Stimulated activated CD8-positive, alpha-beta memory T cell treated with anti-CD3 and anti-CD28 coated beads, Interleukin-15, amount 100 ng/mL, for 4 hours (primary cell): ENCODE measurements at regions not wholly inside any gene's neighbourhood (a gene's known extent, or its start where the extent isn't known, plus 50 kb on each side); places are given as distances from the start of the nearest gene placed in this dataset.
"Not testable (repeated sequence)": the region's sequence is repeated elsewhere in the genome, so short reads cannot be mapped to it uniquely, and the experiment has no call there.

Experiments
- DNase-seq, 2 donors: peaks; one replicate each; pipeline ENCODE4 v3.0.0-alpha.2; 2020; ENCODE audit warnings: low read depth in 2 of 2

- not testable (repeated sequence) for DNase-seq
Observed at GRCh38 chr7:3159926-3160325, 116.3 kb upstream of the CARD11 start.

GRCh38 chr7:3162289-3162688, 118.6 kb upstream of the CARD11 start:
- no peak for DNase-seq

- not testable (repeated sequence) for DNase-seq
Observed at GRCh38 chr7:3162798-3163197, 119.1 kb upstream of the CARD11 start.

- no peak for DNase-seq
Observed at GRCh38 chr7:3164380-3164792, 120.7 kb upstream of the CARD11 start.

GRCh38 chr7:3165681-3166580, 122.3 kb upstream of the CARD11 start:
- DNase-seq = no peak

GRCh38 chr7:3167551-3167950, 123.9 kb upstream of the CARD11 start:
- DNase-seq = no peak

- no peak for DNase-seq
Observed at GRCh38 chr7:3168370-3168769, 124.7 kb upstream of the CARD11 start.

- DNase-seq = no peak
Observed at GRCh38 chr7:3168869-3169268, 125.2 kb upstream of the CARD11 start.

- no peak for DNase-seq
Observed at GRCh38 chr7:3172768-3173280, 128.2 kb upstream of the SDK1 start.

GRCh38 chr7:3174515-3175284, 126.4 kb upstream of the SDK1 start:
- no peak for DNase-seq

- no peak for DNase-seq
Observed at GRCh38 chr7:3175285-3175902, 125.7 kb upstream of the SDK1 start.

- DNase-seq = no peak
Observed at GRCh38 chr7:3176112-3177000, 124.7 kb upstream of the SDK1 start.

GRCh38 chr7:3177271-3177670, 123.8 kb upstream of the SDK1 start:
- DNase-seq = no peak

- no peak for DNase-seq
Observed at GRCh38 chr7:3179456-3179855, 121.6 kb upstream of the SDK1 start.

- DNase-seq = no peak
Observed at GRCh38 chr7:3180604-3181003, 120.4 kb upstream of the SDK1 start.

GRCh38 chr7:3182055-3182454, 119.0 kb upstream of the SDK1 start:
- not testable (repeated sequence) for DNase-seq

- no peak for DNase-seq
Observed at GRCh38 chr7:3187444-3188040, 113.5 kb upstream of the SDK1 start.

- no peak for DNase-seq
Observed at GRCh38 chr7:3188946-3189345, 112.1 kb upstream of the SDK1 start.

GRCh38 chr7:3191548-3191947, 109.5 kb upstream of the SDK1 start:
- DNase-seq = no peak

- DNase-seq = no peak
Observed at GRCh38 chr7:3192669-3193068, 108.4 kb upstream of the SDK1 start.
